Gastrocnemius medialis (tissue), 4 donors: ENCODE measurements at regions not wholly inside any gene's neighbourhood (a gene's known extent, or its start where the extent isn't known, plus 50 kb on each side); places are given as distances from the start of the nearest gene placed in this dataset.

Experiments used
- CTCF ChIP-seq, 5 experiments: fragments of 450-650 bp in 3 of 5; fragments of 200-600 bp in 2 of 5; sonication (generic) in 2 of 5; IDR thresholded peaks in 4 of 5; conservative IDR thresholded peaks in 1 of 5; 1 replicate in 4 of 5; 2 replicates in 1 of 5; pipeline ENCODE4 v1.5.1; 2016 to 2019; ENCODE audit warnings: antibody characterized with exemption in 5 of 5, mild to moderate bottlenecking in 3 of 5, moderate library complexity in 3 of 5
- POLR2A ChIP-seq, 2 donors: fragments of 450-650 bp; IDR thresholded peaks; one replicate each; pipeline ENCODE4 v1.6.1; 2017; ENCODE audit warnings: antibody characterized with exemption in 2 of 2, mild to moderate bottlenecking in 2 of 2, moderate library complexity in 2 of 2

GRCh38 chr20:9958693-9959092, 76.1 kb upstream of the ANKEF1 start:
- TF ChIP-seq CTCF (IDR thresholded peaks at IDR 0.05 in 4 of 5, conservative IDR thresholded peaks at IDR 0.05 in 1 of 5) (no peak), POLR2A (IDR thresholded peaks at IDR 0.05) (no peak)
